ENCODE measurements at regions not wholly inside any gene's neighbourhood (a gene's known extent, or its start where the extent isn't known, plus 50 kb on each side); places are given as distances from the start of the nearest gene placed in this dataset.

- H3K36me3 Mint-ChIP-seq (ENCODE audit: low read depth): no peaks in the 10 kb centered on the region
These were observed 54.9 kb downstream of the KLHDC7A start for GRCh38 chr1:18535391-18536210.

GRCh38 chr1:18536356-18536755 lies 55.6 kb downstream of the KLHDC7A start:
- Mint-ChIP-seq H3K4me3 (no peak overlapping the region), H3K4me1 (peaks cover 17% of the 10 kb centered on the region), H3K27ac (no peak overlapping the region), H3K36me3 (ENCODE audit: low read depth) (no peaks in the 10 kb centered on the region), H3K27me3 (ENCODE audit: low read depth) (peaks cover 60% of the 10 kb centered on the region), H3K9me3 (no peaks in the 10 kb centered on the region)
- no peak for TF ChIP-seq CTCF (IDR thresholded peaks at IDR 0.05; ENCODE audit: unreplicated experiment in 3 of 3)

More at GRCh38 chr1:18535391-18536210, 54.9 kb downstream of the KLHDC7A start:
- no peak for TF ChIP-seq CTCF (IDR thresholded peaks at IDR 0.05; ENCODE audit: unreplicated experiment in 3 of 3)
- H3K9me3 Mint-ChIP-seq: no peaks in the 10 kb centered on the region
- H3K4me3 Mint-ChIP-seq: no peak overlapping the region
- peaks cover 17% of the 10 kb centered on the region for H3K4me1 Mint-ChIP-seq
- H3K27me3 Mint-ChIP-seq (ENCODE audit: low read depth): peaks cover 58% of the 10 kb centered on the region
- no peak overlapping the region for H3K27ac Mint-ChIP-seq

- Mint-ChIP-seq H3K9me3 (no peaks in the 10 kb centered on the region), H3K4me1 (peaks cover 17% of the 10 kb centered on the region)
These were observed 56.2 kb downstream of the KLHDC7A start for GRCh38 chr1:18536915-18537314.

GRCh38 chr1:18537386-18538306 lies 56.9 kb downstream of the KLHDC7A start:
- Mint-ChIP-seq H3K27ac (no peak overlapping the region), H3K27me3 (ENCODE audit: low read depth) (peaks cover 59% of the 10 kb centered on the region), H3K36me3 (ENCODE audit: low read depth) (no peaks in the 10 kb centered on the region)

More at GRCh38 chr1:18536915-18537314, 56.2 kb downstream of the KLHDC7A start:
- TF ChIP-seq CTCF (IDR thresholded peaks at IDR 0.05; ENCODE audit: unreplicated experiment in 3 of 3): no peak
- peaks cover 57% of the 10 kb centered on the region for H3K27me3 Mint-ChIP-seq (ENCODE audit: low read depth)
- no peaks in the 10 kb centered on the region for H3K36me3 Mint-ChIP-seq (ENCODE audit: low read depth)
- H3K4me3 Mint-ChIP-seq: no peak overlapping the region
- H3K27ac Mint-ChIP-seq: no peak overlapping the region

GRCh38 chr1:18539171-18539570 lies 58.4 kb downstream of the KLHDC7A start:
- Mint-ChIP-seq H3K4me3 (no peak overlapping the region), H3K27ac (no peak overlapping the region), H3K9me3 (no peaks in the 10 kb centered on the region), H3K36me3 (ENCODE audit: low read depth) (no peaks in the 10 kb centered on the region), H3K27me3 (ENCODE audit: low read depth) (peaks cover 59% of the 10 kb centered on the region), H3K4me1 (peaks cover 5% of the 10 kb centered on the region)
- TF ChIP-seq CTCF (IDR thresholded peaks at IDR 0.05; ENCODE audit: unreplicated experiment in 3 of 3): no peak

More at GRCh38 chr1:18537386-18538306, 56.9 kb downstream of the KLHDC7A start:
- peaks cover 17% of the 10 kb centered on the region for H3K4me1 Mint-ChIP-seq
- no peak overlapping the region for H3K4me3 Mint-ChIP-seq
- no peaks in the 10 kb centered on the region for H3K9me3 Mint-ChIP-seq
- no peak for TF ChIP-seq CTCF (IDR thresholded peaks at IDR 0.05; ENCODE audit: unreplicated experiment in 3 of 3)
